Uterus (tissue), 3 donors: ENCODE measurements at regions not wholly inside any gene's neighbourhood (a gene's known extent, or its start where the extent isn't known, plus 50 kb on each side); places are given as distances from the start of the nearest gene placed in this dataset.

Experiments
- DNase-seq, 2 donors: peaks; one replicate each; pipeline ENCODE4 v3.0.0-alpha.2; 2019 to 2020
- H3K27ac ChIP-seq, 2 donors: fragments of 200-600 bp; sonication (generic); 1 replicate in 1 of 2; 2 replicates in 1 of 2; pipeline ENCODE4 v1.5.1; 2016 to 2018
- H3K27me3 ChIP-seq, 2 donors: fragments of 200-600 bp; sonication (generic); one replicate each; pipeline ENCODE4 v1.5.1; 2018 to 2019; ENCODE audit warnings: control low read depth in 1 of 2
- H3K36me3 ChIP-seq, 2 donors: fragments of 200-600 bp; sonication (generic); one replicate each; pipeline ENCODE4 v1.5.1; 2019; ENCODE audit warnings: control low read depth in 1 of 2
- H3K4me1 ChIP-seq, 2 donors: fragments of 200-600 bp; sonication (generic); one replicate each; pipeline ENCODE4 v1.5.1; 2018 to 2019; ENCODE audit warnings: control low read depth in 1 of 2
- H3K4me3 ChIP-seq, 2 donors: fragments of 200-600 bp; sonication (generic); 1 replicate in 1 of 2; 2 replicates in 1 of 2; pipeline ENCODE4 v1.5.1; 2018 to 2019; ENCODE audit warnings: mild to moderate bottlenecking in 1 of 2
- H3K9me3 ChIP-seq, 2 donors: fragments of 200-600 bp; sonication (generic); one replicate each; pipeline ENCODE4 v1.5.1; 2019; ENCODE audit warnings: control low read depth in 1 of 2
- POLR2A ChIP-seq, 2 donors: fragments of 450-650 bp; IDR thresholded peaks; one replicate each; pipeline ENCODE4 v1.6.1; 2016; ENCODE audit warnings: antibody characterized with exemption in 2 of 2, mild to moderate bottlenecking in 1 of 2, moderate library complexity in 1 of 2
- intact Hi-C: fragments of 100-400 bp; cut with DNase I; formaldehyde crosslinking; loops from one replicate; pipeline ENCODE4 v1.15.1; 2023; ENCODE audit warnings: low total_unique reads
- TF ChIP-seq, protein P1 (sequence below), 4 experiments: fragments of 200-600 bp in 2 of 4; fragments of 450-650 bp in 2 of 4; sonication (generic) in 2 of 4; IDR thresholded peaks; one replicate each; pipeline ENCODE4 v1.5.1; 2016 to 2019; ENCODE audit warnings: antibody characterized with exemption in 4 of 4, mild to moderate bottlenecking in 2 of 4, moderate library complexity in 1 of 4
- donor health status: DM: yes; HTN: yes; CAD: no.

DNA sequence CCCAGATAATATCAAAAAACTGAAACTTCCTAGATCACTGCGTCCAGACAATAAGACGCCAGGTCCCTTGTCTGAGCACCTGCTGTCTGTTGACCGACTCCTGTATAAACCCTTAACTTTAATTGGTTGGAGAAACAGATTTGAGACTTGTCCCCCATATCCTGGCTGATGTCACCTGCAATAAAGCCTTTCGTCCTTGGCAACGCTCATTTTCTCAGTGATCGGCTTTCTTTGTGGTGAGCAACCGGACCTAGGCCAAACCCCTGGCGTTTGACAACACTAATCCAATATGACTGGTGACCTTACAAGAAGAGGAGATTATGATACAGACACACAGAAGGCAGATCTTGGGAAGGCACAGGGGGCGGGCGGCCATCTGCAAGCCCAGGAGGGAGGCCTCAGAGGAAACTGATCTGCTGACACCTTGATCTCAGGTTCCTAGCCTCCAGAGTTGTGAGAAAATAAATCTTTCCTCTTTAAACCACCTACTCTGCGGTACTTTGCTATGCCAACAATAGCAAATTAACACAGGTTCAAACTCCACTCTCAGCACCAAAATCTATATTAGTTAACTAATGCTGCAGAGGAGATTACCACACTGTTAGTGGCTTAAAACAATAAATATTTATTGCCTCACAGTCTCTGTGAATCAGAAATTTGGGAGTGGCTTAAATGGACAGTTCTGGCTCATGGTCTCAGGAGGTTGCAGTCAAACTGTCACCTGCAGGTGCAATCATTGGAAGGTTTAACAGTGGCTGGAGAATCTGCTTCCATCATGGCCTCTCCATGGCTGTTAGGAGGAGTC is 178.7 kb downstream of the OTOR start:
- Histone ChIP-seq H3K27me3 (no peaks in the 10 kb centered on the region), H3K4me1 (no peaks in the 10 kb centered on the region), H3K36me3 (no peaks in the 10 kb centered on the region), H3K4me3 (no peak overlapping the region), H3K9me3 (no peaks in the 10 kb centered on the region), H3K27ac (no peak overlapping the region)
- DNase-seq, result no peak
- intact Hi-C loops, result no loop called here
- TF ChIP-seq, protein P1, sequence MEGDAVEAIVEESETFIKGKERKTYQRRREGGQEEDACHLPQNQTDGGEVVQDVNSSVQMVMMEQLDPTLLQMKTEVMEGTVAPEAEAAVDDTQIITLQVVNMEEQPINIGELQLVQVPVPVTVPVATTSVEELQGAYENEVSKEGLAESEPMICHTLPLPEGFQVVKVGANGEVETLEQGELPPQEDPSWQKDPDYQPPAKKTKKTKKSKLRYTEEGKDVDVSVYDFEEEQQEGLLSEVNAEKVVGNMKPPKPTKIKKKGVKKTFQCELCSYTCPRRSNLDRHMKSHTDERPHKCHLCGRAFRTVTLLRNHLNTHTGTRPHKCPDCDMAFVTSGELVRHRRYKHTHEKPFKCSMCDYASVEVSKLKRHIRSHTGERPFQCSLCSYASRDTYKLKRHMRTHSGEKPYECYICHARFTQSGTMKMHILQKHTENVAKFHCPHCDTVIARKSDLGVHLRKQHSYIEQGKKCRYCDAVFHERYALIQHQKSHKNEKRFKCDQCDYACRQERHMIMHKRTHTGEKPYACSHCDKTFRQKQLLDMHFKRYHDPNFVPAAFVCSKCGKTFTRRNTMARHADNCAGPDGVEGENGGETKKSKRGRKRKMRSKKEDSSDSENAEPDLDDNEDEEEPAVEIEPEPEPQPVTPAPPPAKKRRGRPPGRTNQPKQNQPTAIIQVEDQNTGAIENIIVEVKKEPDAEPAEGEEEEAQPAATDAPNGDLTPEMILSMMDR (IDR thresholded peaks at IDR 0.05), result no peak
- no peak for TF ChIP-seq POLR2A (IDR thresholded peaks at IDR 0.05)

DNA sequence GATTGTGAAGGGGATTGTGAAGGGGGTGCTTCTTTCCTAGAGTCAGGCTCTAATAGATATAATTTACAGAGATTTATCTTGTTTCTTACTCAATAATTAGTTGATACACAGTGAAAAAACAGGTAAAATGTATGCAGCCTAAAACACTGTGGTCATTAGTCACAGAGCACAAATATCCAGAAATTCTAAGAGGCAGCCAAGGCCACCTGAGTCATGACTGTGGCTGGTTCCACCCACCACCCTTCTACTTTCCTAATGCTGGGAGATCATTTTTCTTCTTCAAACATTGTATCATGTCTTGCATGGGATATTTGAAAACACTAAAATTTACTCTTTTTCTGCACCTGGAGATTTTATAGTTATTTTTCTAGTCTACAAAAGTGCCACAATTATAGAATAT is 181.6 kb downstream of the OTOR start:
- no peak overlapping the region for H3K4me3 ChIP-seq
- no peak for DNase-seq
- no peaks in the 10 kb centered on the region for H3K27me3 ChIP-seq
- H3K4me1 ChIP-seq, result no peaks in the 10 kb centered on the region
- no peaks in the 10 kb centered on the region for H3K36me3 ChIP-seq
- intact Hi-C loops, result no loop called here
- no peaks in the 10 kb centered on the region for H3K9me3 ChIP-seq
- H3K27ac ChIP-seq, result no peak overlapping the region
- TF ChIP-seq, protein P1 (IDR thresholded peaks at IDR 0.05), result no peak
- TF ChIP-seq POLR2A (IDR thresholded peaks at IDR 0.05), result no peak

DNA sequence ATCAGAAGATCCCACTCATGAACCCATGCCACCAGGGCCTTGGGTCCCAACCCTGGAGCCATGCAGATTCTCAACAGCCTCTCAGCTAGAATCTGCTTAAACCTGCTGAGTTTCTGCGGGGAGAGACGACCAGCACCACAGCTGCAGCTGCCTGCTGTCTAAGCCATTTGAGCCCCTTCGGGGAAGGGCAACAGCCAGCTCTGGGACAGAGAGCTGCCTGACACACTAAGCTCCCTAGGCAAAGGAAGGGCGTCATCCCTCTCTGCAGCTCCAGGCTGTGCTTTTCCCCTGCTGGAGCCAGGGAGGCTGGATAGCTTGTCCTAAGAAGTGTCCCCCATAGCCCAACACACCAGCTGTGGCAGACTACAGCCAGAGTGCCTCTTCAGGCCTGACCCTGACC is 182.5 kb downstream of the OTOR start:
- Histone ChIP-seq H3K9me3 (no peaks in the 10 kb centered on the region), H3K27me3 (no peaks in the 10 kb centered on the region), H3K4me3 (no peak overlapping the region), H3K27ac (no peak overlapping the region), H3K4me1 (no peaks in the 10 kb centered on the region), H3K36me3 (no peaks in the 10 kb centered on the region)
- intact Hi-C loops, result no loop called here
- TF ChIP-seq, protein P1 (IDR thresholded peaks at IDR 0.05), result no peak
- no peak for TF ChIP-seq POLR2A (IDR thresholded peaks at IDR 0.05)
- no peak for DNase-seq

DNA sequence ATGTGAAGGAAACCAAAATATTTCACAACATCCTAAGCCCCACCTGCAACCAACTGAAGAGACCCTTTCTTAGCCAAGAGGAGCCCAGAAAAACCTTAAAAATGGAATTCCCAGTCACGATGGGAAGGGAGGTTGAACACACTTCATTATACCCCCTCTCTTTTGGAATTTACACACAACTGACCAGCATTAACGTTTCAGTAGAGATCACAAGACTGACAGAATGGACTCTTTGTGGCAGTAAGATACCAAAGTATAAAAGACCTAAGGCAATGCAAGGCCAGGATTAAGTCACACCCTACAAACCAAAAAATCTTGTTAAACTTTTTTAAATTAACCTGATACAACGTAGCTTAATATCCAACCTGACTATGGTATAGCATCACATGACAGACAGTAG is 190.9 kb downstream of the OTOR start:
- Histone ChIP-seq H3K4me1 (no peaks in the 10 kb centered on the region), H3K27me3 (no peaks in the 10 kb centered on the region), H3K4me3 (no peak overlapping the region), H3K9me3 (no peaks in the 10 kb centered on the region), H3K27ac (no peak overlapping the region), H3K36me3 (no peaks in the 10 kb centered on the region)
- intact Hi-C loops, result no loop called here
- DNase-seq, result no peak
- TF ChIP-seq, protein P1 (IDR thresholded peaks at IDR 0.05), result no peak
- TF ChIP-seq POLR2A (IDR thresholded peaks at IDR 0.05), result no peak

DNA sequence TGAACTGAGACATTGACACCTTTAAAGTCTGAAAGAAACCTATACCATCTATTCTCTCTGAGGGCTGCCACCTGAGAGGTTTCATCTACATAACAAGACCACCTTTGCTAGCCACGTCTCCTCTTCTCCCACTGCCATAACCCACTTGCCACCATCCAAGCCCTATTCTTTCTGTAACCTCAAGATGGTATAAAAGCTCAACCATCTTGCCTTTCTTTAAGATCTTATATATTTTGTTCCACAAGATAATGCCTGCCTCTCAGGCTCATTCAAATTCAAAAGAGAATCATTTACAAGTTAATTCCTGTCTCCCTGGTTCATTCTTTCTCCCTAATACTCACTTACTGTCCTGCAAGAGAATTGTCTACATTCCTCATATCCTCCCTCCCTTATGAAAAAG is 192.5 kb downstream of the OTOR start:
- Histone ChIP-seq H3K4me1 (no peaks in the 10 kb centered on the region), H3K4me3 (no peak overlapping the region), H3K9me3 (no peaks in the 10 kb centered on the region), H3K27ac (no peak overlapping the region), H3K27me3 (no peaks in the 10 kb centered on the region), H3K36me3 (no peaks in the 10 kb centered on the region)
- no peak for DNase-seq
- intact Hi-C loops, result no loop called here
- no peak for TF ChIP-seq POLR2A (IDR thresholded peaks at IDR 0.05)
- TF ChIP-seq, protein P1 (IDR thresholded peaks at IDR 0.05), result no peak
